ENCODE measurements at regions not wholly inside any gene's neighbourhood (a gene's known extent, or its start where the extent isn't known, plus 50 kb on each side); places are given as distances from the start of the nearest gene placed in this dataset.

GRCh38 chr9:29199975-29200374 is 1626.7 kb upstream of the C9orf72 start:
- Histone ChIP-seq H3K9me3 (ENCODE audit: control insufficient read depth, insufficient read depth, low read length) (no peaks in the 10 kb centered on the region), H3K79me1 (ENCODE audit: low read depth in 1 of 2, low read length in 2 of 2) (no peaks in the 10 kb centered on the region), H4K8ac (ENCODE audit: low read depth in 2 of 2, low read length in 2 of 2) (no peak overlapping the region), H3K4me1 (ENCODE audit: control insufficient read depth, insufficient read depth, low read length) (no peaks in the 10 kb centered on the region), H2BK5ac (ENCODE audit: low read depth, low read length, poor library complexity, severe bottlenecking) (no peak overlapping the region), H2BK20ac (ENCODE audit: low read depth, low read length) (no peak overlapping the region), H4K20me1 (ENCODE audit: insufficient read depth, low read length) (no peaks in the 10 kb centered on the region), H3K4me2 (ENCODE audit: low read depth, low read length) (no peak overlapping the region), H3K9me1 (ENCODE audit: insufficient read depth, low read length) (no peaks in the 10 kb centered on the region), H3K27ac (ENCODE audit: insufficient read depth, low read length) (no peak overlapping the region), H3K27me3 (ENCODE audit: control insufficient read depth, insufficient read depth, low read length) (no peaks in the 10 kb centered on the region), H3K4ac (ENCODE audit: low read depth, low read length) (no peak overlapping the region), H3K56ac (ENCODE audit: extremely low read depth, insufficient read depth, low read length) (no peak overlapping the region), H2AFZ (replicated peaks; ENCODE audit: low read length, poor library complexity) (no peak overlapping the region), H3K18ac (ENCODE audit: low read depth, low read length) (no peak overlapping the region), H2BK120ac (ENCODE audit: low read depth, low read length) (no peak overlapping the region), H2BK15ac (ENCODE audit: low read depth, low read length) (no peak overlapping the region), H2AK5ac (ENCODE audit: low read depth, low read length) (no peak overlapping the region), H3K4me3 (ENCODE audit: insufficient read depth, low read depth, low read length) (no peak overlapping the region), H4K5ac (ENCODE audit: low read depth, low read length) (no peak overlapping the region), H3K23ac (ENCODE audit: low read depth, low read length) (no peak overlapping the region), H3K36me3 (ENCODE audit: control insufficient read depth, insufficient read depth, low read length) (no peaks in the 10 kb centered on the region), H2AK9ac (replicated peaks; ENCODE audit: low read depth, low read length, poor library complexity) (no peak overlapping the region), H4K91ac (ENCODE audit: insufficient read depth, low read depth, low read length) (no peak overlapping the region), H3K14ac (replicated peaks; ENCODE audit: low read depth, low read length) (no peak overlapping the region), H3K9ac (ENCODE audit: low read depth, low read length) (no peak overlapping the region)
- BruUV-seq (replicated peaks), result no TSS peak
- dilution Hi-C loops (cut with HindIII; ENCODE audit: low sequenced_read_pairs, unreplicated experiment) (no loop called here), intact Hi-C loops (cut with micrococcal nuclease) (no loop called here), in situ Hi-C loops (cut with MboI; ENCODE audit: low sequenced_read_pairs) (no loop called here)
- DNase-seq, result no peak
- ChIA-PET CTCF (no interaction called here), POLR2A (ENCODE audit: unreplicated experiment) (no interaction called here)
- TF ChIP-seq FOS (IDR thresholded peaks at IDR 0.05; ENCODE audit: low read depth, low read length) (no peak), CEBPB (IDR thresholded peaks at IDR 0.05; ENCODE audit: low read depth, low read length) (no peak), BHLHE40 (IDR thresholded peaks at IDR 0.05; ENCODE audit: low read depth, low read length) (no peak), RAD21 (IDR thresholded peaks at IDR 0.05; ENCODE audit: low read length) (no peak), USF2 (IDR thresholded peaks at IDR 0.05; ENCODE audit: low read depth, low read length) (no peak)
- ATAC-seq (ENCODE audit: low read depth), result no peak
- WGBS, 2 experiments (ENCODE audit: extremely low coverage in 2 of 2, insufficient read length in 1 of 2), result no CpG with 5 or more reads among the region's 3 CpGs
